ENCODE measurements at regions not wholly inside any gene's neighbourhood (a gene's known extent, or its start where the extent isn't known, plus 50 kb on each side); places are given as distances from the start of the nearest gene placed in this dataset.
"Not testable (repeated sequence)": the region's sequence is repeated elsewhere in the genome, so short reads cannot be mapped to it uniquely, and the experiment has no call there.

DNA sequence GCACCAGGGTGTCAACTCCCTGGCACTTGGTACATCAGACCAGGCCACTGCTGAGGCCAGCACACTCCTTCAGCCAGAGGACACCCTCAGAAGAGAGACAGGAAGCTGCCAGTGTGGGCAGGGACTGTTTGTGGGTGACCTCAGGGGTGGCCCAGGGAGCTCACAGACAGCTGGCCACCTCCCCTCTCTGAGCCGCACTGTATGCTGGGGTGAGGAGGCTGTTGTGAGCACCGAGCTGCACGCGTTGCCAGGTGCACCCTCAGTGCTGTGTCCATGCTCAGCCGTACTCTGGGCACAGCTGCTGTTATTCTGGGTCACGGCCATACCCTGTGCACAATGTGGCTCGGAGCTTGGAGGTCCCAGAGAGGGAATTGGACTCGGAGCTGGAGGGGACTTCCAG is 61.5 kb upstream of the NANOS1 start:
- no peak for DNase-seq

DNA sequence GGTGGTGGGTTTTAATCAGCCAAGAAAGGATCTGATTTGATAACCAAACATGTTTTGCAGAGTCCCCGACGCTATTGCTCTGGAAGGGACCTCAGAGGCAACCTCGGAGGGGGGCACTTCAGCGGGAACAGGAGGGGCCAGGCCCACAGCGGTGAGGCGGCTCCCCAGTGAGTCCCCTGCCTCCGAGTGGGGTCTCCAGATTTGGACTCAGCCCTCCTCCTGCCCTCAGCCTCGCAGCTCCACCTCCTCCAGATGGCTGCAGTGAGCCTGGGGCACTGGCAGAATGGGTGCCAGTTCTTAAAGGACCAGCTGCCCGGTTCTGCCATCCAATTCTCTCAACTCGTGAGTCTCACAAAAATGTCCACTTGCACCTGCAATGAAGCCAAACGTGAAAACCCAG is 61.0 kb upstream of the NANOS1 start:
- DNase-seq, result no peak

DNA sequence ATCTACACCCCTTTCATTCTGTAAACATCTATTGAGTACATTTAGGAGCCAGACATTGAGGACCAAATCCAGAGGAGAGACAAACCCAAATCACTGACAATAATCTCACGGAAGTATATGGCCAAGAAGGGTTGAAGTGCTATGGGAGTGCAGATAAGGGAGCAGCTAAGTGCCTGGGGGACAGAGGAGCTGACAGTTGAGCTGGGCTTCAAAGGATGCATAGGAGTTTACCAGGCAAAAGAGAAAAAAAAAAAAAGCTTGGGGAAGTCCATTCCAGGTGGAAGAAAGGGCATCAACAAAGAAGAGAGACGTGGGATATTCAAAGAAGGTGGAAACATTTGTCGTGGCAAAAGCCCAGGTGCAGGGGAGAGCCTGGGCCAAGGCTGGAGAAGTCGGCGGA is 60.5 kb upstream of the NANOS1 start:
- no peak for DNase-seq

DNA sequence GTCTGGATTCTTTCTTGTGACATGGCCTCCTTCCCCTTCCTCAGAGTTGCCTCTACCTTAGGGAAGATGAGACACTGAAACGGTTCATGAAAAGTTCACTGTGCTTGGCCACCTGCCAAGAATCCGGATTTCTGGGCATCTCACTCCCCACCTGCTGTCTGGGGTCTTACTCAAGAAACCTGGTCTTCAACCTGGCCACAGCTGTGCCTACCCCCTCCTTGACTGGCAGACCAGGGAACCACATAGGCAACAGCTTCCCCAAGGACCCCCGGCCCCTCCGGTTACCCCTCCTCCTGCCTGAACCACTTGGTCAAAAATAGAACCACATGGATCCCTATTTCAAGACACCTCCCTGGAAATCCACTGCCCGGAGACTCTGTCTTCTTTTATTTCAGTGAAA is 58.7 kb upstream of the NANOS1 start:
- no peak for DNase-seq

DNA sequence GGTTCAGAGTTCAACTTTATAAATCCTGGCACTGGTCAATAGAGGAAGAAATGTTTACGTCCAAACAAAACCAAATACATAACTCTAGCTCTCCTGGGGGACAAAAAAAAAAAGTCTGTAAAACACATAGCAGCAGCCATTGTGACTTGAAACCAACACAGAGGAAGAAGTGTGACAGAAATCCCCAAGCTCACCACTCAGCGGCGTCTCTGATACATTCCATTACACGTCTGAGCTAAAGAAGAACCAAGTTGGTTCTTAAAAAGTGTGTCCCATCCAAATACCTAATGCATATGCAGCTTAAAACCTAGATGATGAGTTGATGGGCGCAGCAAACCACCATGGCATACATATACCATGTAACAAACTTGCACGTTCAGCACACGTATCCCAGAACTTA is 58.3 kb upstream of the NANOS1 start:
- DNase-seq, result no peak

DNA sequence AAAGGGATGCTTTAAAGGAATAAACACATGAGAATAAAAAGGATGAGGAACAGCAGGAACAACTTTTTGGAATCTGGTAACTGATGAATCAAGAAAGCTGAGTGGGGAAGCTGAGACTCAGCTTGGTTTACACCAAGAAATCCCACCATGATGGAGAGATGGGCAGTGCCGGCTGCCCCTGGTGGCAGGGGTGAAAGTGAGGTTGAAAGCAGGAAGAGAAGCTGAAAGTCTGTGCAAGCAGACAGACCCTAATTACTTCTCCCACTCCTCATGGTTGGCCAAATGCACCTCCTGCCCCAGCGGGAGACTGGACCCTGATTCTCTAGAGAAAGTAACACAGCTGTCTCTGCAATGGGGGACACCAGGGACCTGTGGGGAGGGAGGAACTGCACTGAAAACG is 57.6 kb upstream of the NANOS1 start:
- DNase-seq, result no peak

DNA sequence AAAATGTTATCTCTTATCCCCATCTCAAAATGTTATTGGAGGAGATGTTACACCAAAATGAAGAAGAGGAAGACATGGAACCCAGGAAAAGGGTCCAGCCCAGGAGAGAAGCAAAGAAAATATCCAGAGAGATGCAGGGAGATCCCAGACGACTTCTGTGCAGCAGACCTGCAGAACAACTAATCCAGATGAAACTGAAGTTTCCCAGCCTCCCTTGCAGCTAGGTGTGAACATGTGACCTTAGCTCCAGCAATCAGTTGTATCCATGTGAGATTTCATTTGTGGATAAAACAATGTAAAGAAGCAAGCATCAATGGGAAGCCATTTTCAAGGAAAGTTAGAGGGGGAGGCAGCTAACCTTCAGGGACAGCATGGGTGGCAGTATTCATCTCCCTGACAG is 55.8 kb upstream of the NANOS1 start:
- no peak for DNase-seq

DNA sequence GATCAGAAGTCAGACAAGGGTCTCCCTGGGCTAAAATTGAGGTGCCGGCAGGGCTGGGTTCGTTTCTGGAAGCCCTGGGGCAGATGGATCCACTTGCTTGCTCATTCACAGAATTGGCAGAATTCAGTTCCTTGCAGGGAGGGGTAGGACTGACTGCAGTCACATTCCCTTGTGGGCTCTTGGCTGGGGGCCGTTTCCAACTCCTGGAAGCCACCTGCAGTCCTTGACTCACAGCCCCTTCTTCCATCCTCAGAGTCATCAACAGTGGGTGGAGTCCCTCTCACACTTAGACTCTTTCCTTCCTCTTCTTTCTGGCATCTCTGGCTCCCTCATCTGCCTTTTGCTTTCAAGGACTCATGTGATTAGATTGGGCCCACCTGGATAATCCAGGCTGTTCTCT is 54.6 kb upstream of the NANOS1 start:
- DNase-seq, result no peak

DNA sequence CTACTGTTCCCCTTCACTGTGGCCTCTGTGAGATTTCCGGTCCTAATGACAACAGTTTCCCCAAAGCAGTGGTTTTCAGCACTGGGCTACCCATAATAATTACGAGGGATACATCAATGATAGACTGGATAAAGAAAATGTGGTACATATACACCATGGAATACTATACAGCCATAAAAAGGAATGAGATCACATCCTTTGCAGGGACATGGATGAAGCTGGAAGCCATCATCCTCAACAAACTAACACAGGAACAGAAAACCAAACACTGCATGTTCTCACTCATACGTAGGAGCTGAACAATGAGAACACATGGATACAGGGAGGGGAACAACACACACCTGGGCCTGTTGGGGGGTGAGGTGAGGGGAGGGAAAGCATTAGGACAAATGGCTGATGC is 53.3 kb upstream of the NANOS1 start:
- not testable (repeated sequence) for DNase-seq

DNA sequence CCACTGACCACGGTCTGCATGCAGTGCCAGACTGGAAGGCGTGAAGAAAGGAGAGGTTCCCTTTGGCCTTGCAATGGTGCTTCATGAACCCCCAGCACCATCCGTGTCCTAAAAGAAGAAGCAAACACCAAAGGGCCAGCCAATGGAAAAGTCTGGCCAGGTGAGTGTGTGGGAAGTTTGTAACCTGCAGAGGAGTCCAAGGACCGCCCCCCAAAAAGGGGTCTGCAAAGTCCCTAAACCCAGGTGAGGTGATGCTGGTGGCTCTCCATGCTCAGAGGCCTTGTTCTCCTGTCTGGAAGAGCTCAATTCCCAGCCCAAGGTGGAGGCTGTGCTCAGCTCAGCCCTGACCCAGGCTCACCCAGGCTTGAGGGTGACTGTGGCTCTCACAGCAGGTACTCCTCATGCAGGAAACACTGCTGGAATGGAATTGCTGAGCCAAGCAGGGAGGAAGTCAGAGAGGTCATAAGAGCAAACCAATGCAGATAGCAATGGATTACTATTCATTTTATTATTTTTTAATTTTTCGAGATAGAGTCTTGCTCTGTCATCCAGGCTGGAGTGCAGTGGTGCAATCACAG is 52.4 kb upstream of the NANOS1 start:
- no peak for DNase-seq

DNA sequence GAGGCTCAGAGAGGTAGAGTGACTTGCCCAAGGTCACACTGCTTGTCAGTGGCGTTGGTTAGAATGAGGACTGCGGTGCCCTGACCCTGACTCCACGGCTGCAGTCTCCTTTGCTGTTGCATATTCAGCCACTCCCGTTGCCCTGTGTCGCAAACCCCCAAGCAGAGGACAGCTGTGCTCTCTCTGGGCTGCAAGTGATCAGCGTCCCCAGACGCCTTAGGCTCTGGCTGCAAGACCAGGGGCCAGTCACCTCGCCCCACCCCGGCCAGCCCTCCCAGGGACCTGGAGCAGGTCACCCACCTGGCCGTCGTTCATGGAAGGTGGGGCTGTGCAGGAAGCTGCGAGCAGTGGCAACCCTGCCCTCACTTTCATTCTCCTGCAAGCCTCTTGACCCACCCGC is 51.7 kb upstream of the NANOS1 start:
- DNase-seq, result no peak

DNA sequence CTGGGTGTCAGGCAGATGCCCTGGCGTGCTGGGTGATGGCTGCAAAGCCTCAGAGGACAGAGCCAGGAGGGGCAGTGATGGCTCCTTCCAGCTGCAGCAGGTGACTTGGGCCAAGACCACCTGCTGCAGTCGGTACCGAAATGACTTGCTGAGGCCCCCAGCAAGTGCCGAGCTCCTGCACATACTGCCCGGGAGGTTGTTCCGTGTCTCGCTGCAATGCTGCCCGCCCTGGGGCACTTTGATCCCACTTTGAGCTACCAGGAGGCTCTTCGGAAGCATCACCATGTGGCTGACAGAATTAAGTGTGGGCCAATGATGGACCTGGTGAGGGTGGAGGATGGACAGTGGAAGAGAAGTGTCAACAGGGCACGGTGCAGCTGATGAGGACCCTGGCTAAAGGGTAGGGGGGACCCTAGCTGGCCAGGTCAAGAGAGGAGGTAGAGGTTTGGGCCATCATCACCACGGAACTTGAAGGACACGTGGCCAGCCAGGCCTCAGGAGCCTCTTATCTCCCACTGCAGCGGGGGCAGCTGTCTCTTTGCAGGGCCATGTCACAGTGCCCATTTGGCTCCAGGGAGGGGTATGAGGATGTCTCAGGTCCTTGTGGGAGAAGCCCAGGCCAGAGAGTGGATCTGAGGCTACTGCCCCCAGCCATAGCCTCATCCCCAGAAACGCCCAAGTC is 51.1 kb upstream of the NANOS1 start:
- DNase-seq, result no peak

DNA sequence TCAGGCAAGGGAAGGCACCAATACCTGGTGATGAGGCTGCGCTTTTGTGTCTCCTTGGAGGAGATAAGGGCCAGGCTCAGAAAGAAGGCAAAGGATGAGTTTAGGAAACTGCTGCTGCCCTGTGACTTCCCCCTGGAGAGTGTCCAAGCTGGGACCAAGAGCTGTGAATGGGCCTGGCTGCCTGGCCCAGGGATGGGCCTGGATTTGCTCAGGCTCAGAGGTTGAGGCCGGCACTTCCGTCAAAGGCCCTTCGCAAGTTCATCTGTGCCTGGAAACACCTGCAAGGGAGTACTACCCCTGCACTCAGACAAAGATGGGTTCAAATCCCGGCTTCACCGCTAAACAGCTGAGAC is 50.5 kb upstream of the NANOS1 start:
- no peak for DNase-seq

DNA sequence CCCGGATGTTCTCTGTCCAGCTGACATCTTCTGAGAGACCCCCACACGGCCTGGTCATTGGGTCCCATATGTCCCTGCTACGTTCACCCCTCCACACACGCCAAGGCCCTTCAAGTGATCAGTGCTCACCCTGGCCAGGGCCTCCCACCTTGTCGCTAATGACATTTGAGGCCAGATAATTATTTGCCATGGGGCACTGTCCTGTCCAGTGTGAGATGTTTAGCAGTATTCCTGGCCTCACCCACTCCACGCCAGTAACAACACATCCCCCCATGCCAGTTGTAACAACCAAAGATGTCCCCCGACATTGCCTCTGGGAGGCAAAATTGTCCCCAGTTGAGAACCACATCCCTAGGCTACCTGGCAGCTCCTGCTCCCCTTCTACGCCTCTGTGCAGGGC is 49.9 kb upstream of the NANOS1 start:
- no peak for DNase-seq

Data from activated CD8-positive, alpha-beta memory T cell treated with anti-CD3 and anti-CD28 coated beads, Interleukin-2, amount 50 U/mL, for 4 hours (primary cell).